SK-N-SH (cell line): ENCODE measurements at regions not wholly inside any gene's neighbourhood (a gene's known extent, or its start where the extent isn't known, plus 50 kb on each side); places are given as distances from the start of the nearest gene placed in this dataset.

Source experiments
- CTCF ChIA-PET: fragments of 300-600, 350-600 bp; formaldehyde crosslinking; extraction: SDS; loops from one replicate; lab custom pipeline; 2021; lab: Yijun Ruan, JAX
- POLR2A ChIA-PET: fragments of 350-600 bp; sonication (Branson Sonifier 250); formaldehyde crosslinking; extraction: SDS; loops from one replicate; lab custom pipeline; 2020; ENCODE audit warnings: antibody characterized with exemption, inconsistent platforms; lab: Yijun Ruan, JAX
- DNase-seq: peaks from one replicate; pipeline ENCODE4 v3.0.0; 2012
- H2AFZ ChIP-seq: fragments of 200-600 bp; sonication (generic); 2 replicates; pipeline ENCODE4 v1.8.1; 2016; ENCODE audit warnings: antibody characterized with exemption, mild to moderate bottlenecking, low read depth
- H3F3A ChIP-seq: fragments of 200-600 bp; sonication (generic); replicated peaks from 2 replicates; pipeline ENCODE3; 2016; ENCODE audit warnings: antibody characterized with exemption, mild to moderate bottlenecking; ENCODE audit not compliant: insufficient read depth
- H3K27ac ChIP-seq, 2 experiments: fragments of 200-500 bp in 1 of 2; fragments of 200-600 bp in 1 of 2; sonication (Bioruptor generic) in 1 of 2; sonication (generic), shearing (Covaris generic) in 1 of 2; 2 replicates each; pipeline versions ENCODE4 v1.5.1 to v1.6.1; 2014 to 2016; ENCODE audit warnings: low read depth in 2 of 2, inconsistent platforms in 1 of 2, low read length in 1 of 2, mild to moderate bottlenecking in 1 of 2, mixed read lengths in 1 of 2
- H3K27me3 ChIP-seq: fragments of 200-600 bp; sonication (generic), shearing (Covaris generic); 2 replicates; pipeline ENCODE4 v1.6.1; 2016; ENCODE audit warnings: mixed run types; ENCODE audit not compliant: insufficient read depth
- H3K36me3 ChIP-seq, 2 experiments: fragments of 200-500 bp in 1 of 2; fragments of 200-600 bp in 1 of 2; sonication (Bioruptor generic) in 1 of 2; sonication (generic) in 1 of 2; replicated peaks in 1 of 2; 2 replicates each; pipeline versions ENCODE3 to v1.5.1; 2014 to 2016; ENCODE audit warnings: low read length in 1 of 2, mild to moderate bottlenecking in 1 of 2; ENCODE audit not compliant: insufficient read depth in 2 of 2, control insufficient read depth in 1 of 2
- H3K4me1 ChIP-seq, 2 experiments: fragments of 200-500 bp in 1 of 2; fragments of 200-600 bp in 1 of 2; sonication (Bioruptor generic) in 1 of 2; sonication (generic), shearing (Covaris generic) in 1 of 2; 2 replicates each; pipeline versions ENCODE4 v1.5.1 to v1.6.1; 2014 to 2016; ENCODE audit warnings: low read depth in 1 of 2, low read length in 1 of 2, mixed run types in 1 of 2; ENCODE audit not compliant: insufficient read depth in 2 of 2, control insufficient read depth in 1 of 2
- H3K4me2 ChIP-seq: fragments of 200-600 bp; sonication (generic), shearing (Covaris generic); 2 replicates; pipeline ENCODE4 v1.6.1; 2017; ENCODE audit warnings: mixed run types
- H3K4me3 ChIP-seq, 2 experiments: fragments of 200-500 bp in 1 of 2; fragments of 200-600 bp in 1 of 2; sonication (Bioruptor generic) in 1 of 2; sonication (generic), shearing (Covaris generic) in 1 of 2; 2 replicates each; pipeline versions ENCODE4 v1.5.1 to v1.8.1; 2014 to 2016; ENCODE audit warnings: low read depth in 2 of 2, inconsistent platforms in 1 of 2, low read length in 1 of 2, mild to moderate bottlenecking in 1 of 2, mixed read lengths in 1 of 2, moderate library complexity in 1 of 2
- H3K79me2 ChIP-seq: fragments of 200-600 bp; sonication (generic); 2 replicates; pipeline ENCODE4 v1.8.1; 2017; ENCODE audit warnings: mild to moderate bottlenecking; ENCODE audit not compliant: insufficient read depth
- H3K9ac ChIP-seq: fragments of 200-600 bp; sonication (generic); 2 replicates; pipeline ENCODE4 v1.6.1; 2017; ENCODE audit warnings: mixed run types
- H3K9me2 ChIP-seq: fragments of 200-600 bp; sonication (generic); 2 replicates; pipeline ENCODE4 v1.6.1; 2017; ENCODE audit warnings: mixed run types
- H3K9me3 ChIP-seq: fragments of 200-600 bp; sonication (generic); 2 replicates; pipeline ENCODE4 v1.6.1; 2017; ENCODE audit warnings: mixed run types, mild to moderate bottlenecking, moderate library complexity
- H4K20me1 ChIP-seq: fragments of 200-600 bp; sonication (generic); 2 replicates; pipeline ENCODE4 v1.6.1; 2017; ENCODE audit warnings: mild to moderate bottlenecking, mixed run types; ENCODE audit not compliant: insufficient read depth
- ELF1 ChIP-seq: IDR thresholded peaks from 2 replicates; pipeline ENCODE4 v1.4.0; 2012
- EP300 ChIP-seq, 2 experiments: IDR thresholded peaks; 2 replicates each; pipeline versions ENCODE4 v1.4.0 to v1.6.1; 2012; ENCODE audit warnings: borderline replicate concordance in 1 of 2, low read depth in 1 of 2, low read length in 1 of 2
- FOXJ3 ChIP-seq: sonication (generic); formaldehyde crosslinking; IDR thresholded peaks from 2 replicates; pipeline ENCODE4 v1.5.1; 2020; ENCODE audit warnings: mild to moderate bottlenecking, missing genetic modification reagents
- FOXM1 ChIP-seq: IDR thresholded peaks from 2 replicates; pipeline ENCODE4 v1.4.0; 2012; ENCODE audit warnings: low read depth, mild to moderate bottlenecking
- MEF2A ChIP-seq: IDR thresholded peaks from 2 replicates; pipeline ENCODE4 v1.4.0; 2012; ENCODE audit warnings: low read depth, borderline replicate concordance
- MXI1 ChIP-seq: IDR thresholded peaks from 2 replicates; pipeline ENCODE4 v1.6.1; 2012; ENCODE audit warnings: mild to moderate bottlenecking, low read depth, low read length, improper control_type of control experiment
- NFIC ChIP-seq: IDR thresholded peaks from 2 replicates; pipeline ENCODE4 v1.4.0; 2012; ENCODE audit warnings: borderline replicate concordance
- NRF1 ChIP-seq: IDR thresholded peaks from 2 replicates; pipeline ENCODE4 v1.6.1; 2012; ENCODE audit warnings: low read depth, mild to moderate bottlenecking, low read length
- POLR2AphosphoS5 ChIP-seq: IDR thresholded peaks from 2 replicates; pipeline ENCODE4 v1.6.1; 2012; ENCODE audit warnings: low read depth, low read length
- RCOR1 ChIP-seq: fragments of 150-350 bp; IDR thresholded peaks from 2 replicates; pipeline ENCODE4 v1.6.1; 2017; ENCODE audit warnings: antibody characterized with exemption, low read length
- TAF1 ChIP-seq: IDR thresholded peaks from 2 replicates; pipeline ENCODE4 v1.6.1; 2012; ENCODE audit warnings: low read depth, mild to moderate bottlenecking, low read length, moderate library complexity, borderline replicate concordance
- WGBS: methylation state at CpG from one replicate; pipeline ENCODE4 v1.1.6; 2017; ENCODE audit warnings: low lambda C conversion rate; 5-methylcytosine and 5-hydroxymethylcytosine counted together
- TF ChIP-seq, protein P1 (sequence below): IDR thresholded peaks from 2 replicates; pipeline ENCODE4; 2012
- TF ChIP-seq, protein P2 (sequence below): IDR thresholded peaks from 2 replicates; pipeline ENCODE4 v1.4.0; 2012; ENCODE audit warnings: low read depth, borderline replicate concordance
- TF ChIP-seq, protein P3 (sequence below): fragments of 200-600 bp; sonication (generic); IDR thresholded peaks from 2 replicates; pipeline ENCODE4 v1.6.1; 2017; ENCODE audit warnings: antibody characterized with exemption, mild to moderate bottlenecking, moderate library complexity
- TF ChIP-seq, protein P4 (sequence below): IDR thresholded peaks from 2 replicates; pipeline ENCODE4 v1.4.0; 2012; ENCODE audit warnings: low read depth, borderline replicate concordance
- TF ChIP-seq, protein P5 (sequence below): fragments of 150-350 bp; IDR thresholded peaks from 2 replicates; pipeline ENCODE4 v1.6.1; 2016; ENCODE audit warnings: mild to moderate bottlenecking, low read depth, low read length

DNA sequence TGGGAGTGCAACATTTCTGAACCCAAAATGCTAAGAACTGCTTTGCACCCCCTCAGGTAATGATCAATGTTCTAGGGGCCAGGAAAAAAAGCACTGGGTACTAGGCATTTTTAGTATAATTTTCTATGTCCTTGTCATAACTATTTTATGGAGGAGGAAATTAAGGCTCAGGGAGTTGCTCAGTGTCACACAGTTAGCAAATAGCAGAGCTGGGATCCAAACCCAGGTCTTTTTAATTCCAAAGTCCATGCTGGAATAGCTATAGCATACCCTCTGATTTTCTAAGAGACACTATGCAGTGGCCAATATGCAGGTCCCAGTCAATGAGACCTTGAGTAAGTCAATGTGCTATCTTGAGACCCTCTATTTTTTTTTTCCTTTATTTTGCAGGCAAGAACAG is 394.5 kb upstream of the USP24 start (continued):
- TF ChIP-seq, protein P1, sequence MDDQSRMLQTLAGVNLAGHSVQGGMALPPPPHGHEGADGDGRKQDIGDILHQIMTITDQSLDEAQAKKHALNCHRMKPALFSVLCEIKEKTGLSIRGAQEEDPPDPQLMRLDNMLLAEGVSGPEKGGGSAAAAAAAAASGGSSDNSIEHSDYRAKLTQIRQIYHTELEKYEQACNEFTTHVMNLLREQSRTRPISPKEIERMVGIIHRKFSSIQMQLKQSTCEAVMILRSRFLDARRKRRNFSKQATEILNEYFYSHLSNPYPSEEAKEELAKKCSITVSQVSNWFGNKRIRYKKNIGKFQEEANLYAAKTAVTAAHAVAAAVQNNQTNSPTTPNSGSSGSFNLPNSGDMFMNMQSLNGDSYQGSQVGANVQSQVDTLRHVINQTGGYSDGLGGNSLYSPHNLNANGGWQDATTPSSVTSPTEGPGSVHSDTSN = no peak
- TF ChIP-seq NRF1 (no peak), RCOR1 (no peak)

DNA sequence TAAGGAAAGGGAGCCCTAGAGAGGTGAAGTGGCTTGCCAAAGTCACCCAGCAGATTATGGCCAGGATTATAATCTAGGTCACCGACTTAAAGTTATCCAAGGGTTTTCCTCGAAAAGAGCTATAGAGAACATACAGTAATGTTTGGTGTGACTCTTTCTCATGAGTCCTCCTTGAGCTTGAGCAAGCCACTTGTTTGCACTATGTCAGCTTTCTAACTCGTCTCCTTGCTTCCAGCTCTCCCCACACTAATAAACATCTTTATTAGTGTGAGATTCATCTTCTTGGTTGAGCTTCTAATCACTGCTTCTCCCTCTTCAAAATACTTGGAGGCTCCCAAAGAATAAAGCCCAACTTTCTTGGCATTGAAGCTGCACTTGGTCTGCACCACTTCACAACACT is 390.0 kb upstream of the USP24 start:
- Histone ChIP-seq H3F3A (no peaks in the 10 kb centered on the region), H3K4me1 (peaks cover 0 to 26% of the 10 kb centered on the region in 2 experiments; a peak in 2 of 4 replicates), H3K27ac (peak overlapping the region in 1 of 2 experiments; percentile 98; a peak in 2 of 4 replicates), H3K9ac (no peak overlapping the region), H3K36me3 (no peaks in the 10 kb centered on the region), H3K4me2 (no peak overlapping the region), H3K79me2 (no peaks in the 10 kb centered on the region), H2AFZ (no peak overlapping the region), H3K4me3 (no peak overlapping the region), H3K9me3 (no peaks in the 10 kb centered on the region), H4K20me1 (no peaks in the 10 kb centered on the region), H3K27me3 (no peaks in the 10 kb centered on the region), H3K9me2 (no peaks in the 10 kb centered on the region)
- TF ChIP-seq, protein P2, sequence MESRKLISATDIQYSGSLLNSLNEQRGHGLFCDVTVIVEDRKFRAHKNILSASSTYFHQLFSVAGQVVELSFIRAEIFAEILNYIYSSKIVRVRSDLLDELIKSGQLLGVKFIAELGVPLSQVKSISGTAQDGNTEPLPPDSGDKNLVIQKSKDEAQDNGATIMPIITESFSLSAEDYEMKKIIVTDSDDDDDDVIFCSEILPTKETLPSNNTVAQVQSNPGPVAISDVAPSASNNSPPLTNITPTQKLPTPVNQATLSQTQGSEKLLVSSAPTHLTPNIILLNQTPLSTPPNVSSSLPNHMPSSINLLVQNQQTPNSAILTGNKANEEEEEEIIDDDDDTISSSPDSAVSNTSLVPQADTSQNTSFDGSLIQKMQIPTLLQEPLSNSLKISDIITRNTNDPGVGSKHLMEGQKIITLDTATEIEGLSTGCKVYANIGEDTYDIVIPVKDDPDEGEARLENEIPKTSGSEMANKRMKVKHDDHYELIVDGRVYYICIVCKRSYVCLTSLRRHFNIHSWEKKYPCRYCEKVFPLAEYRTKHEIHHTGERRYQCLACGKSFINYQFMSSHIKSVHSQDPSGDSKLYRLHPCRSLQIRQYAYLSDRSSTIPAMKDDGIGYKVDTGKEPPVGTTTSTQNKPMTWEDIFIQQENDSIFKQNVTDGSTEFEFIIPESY = no peak
- TF ChIP-seq, protein P3, sequence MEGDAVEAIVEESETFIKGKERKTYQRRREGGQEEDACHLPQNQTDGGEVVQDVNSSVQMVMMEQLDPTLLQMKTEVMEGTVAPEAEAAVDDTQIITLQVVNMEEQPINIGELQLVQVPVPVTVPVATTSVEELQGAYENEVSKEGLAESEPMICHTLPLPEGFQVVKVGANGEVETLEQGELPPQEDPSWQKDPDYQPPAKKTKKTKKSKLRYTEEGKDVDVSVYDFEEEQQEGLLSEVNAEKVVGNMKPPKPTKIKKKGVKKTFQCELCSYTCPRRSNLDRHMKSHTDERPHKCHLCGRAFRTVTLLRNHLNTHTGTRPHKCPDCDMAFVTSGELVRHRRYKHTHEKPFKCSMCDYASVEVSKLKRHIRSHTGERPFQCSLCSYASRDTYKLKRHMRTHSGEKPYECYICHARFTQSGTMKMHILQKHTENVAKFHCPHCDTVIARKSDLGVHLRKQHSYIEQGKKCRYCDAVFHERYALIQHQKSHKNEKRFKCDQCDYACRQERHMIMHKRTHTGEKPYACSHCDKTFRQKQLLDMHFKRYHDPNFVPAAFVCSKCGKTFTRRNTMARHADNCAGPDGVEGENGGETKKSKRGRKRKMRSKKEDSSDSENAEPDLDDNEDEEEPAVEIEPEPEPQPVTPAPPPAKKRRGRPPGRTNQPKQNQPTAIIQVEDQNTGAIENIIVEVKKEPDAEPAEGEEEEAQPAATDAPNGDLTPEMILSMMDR = no peak
- TF ChIP-seq POLR2AphosphoS5 (no peak), NFIC (no peak)
- 25% methylated on average over 3 of the region's 3 CpGs for WGBS
- DNase-seq = no peak
- POLR2A ChIA-PET = interaction anchor here (1.2 to 2.6 kb wide), 2 partner anchors 36 to 163 kb away, joined by 4 to 13 read pairs; no protein-coding TSS in a partner anchor
- CTCF ChIA-PET = interaction anchor here (0.9 to 1.8 kb wide), 7 partner anchors 12 to 980 kb away, joined by 3 to 8 read pairs (median 5); partner anchors contain the start of gene PLPP3

DNA sequence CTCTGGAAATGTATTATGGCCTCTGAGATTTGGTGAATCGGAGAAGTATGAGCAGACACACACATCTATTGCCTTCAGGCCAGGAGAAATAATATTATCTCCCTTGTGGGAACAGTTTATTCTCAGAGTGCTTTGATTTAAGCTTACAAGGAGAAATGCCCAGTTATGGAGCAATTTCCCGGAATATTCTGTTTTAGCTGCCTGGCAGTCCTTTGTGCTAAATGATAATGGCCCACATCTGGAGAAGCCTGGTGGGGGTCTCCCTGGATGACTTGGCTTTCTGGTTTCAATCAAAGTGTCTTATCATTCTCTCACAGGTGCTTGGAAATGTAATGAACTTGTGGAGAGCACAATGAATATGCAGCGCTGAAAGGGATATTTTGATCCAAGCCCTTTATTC is 389.6 kb upstream of the USP24 start:
- ChIA-PET POLR2A (interaction anchor here (0.6 to 2.6 kb wide), 3 partner anchors 36 to 974 kb away, joined by 3 to 13 read pairs (median 4); no protein-coding TSS in a partner anchor), CTCF (interaction anchor here (0.9 to 1.8 kb wide), 7 partner anchors 12 to 980 kb away, joined by 3 to 8 read pairs (median 5); partner anchors contain the start of gene PLPP3)
- Histone ChIP-seq H3K36me3 (no peaks in the 10 kb centered on the region), H3K27ac (peak overlapping the region in 1 of 2 experiments; percentile 98; a peak in 2 of 4 replicates), H3K4me1 (peaks cover 0 to 26% of the 10 kb centered on the region in 2 experiments; a peak in 2 of 4 replicates), H4K20me1 (no peaks in the 10 kb centered on the region), H2AFZ (no peak overlapping the region), H3K27me3 (no peaks in the 10 kb centered on the region), H3K9ac (no peak overlapping the region), H3K9me2 (no peaks in the 10 kb centered on the region), H3K4me2 (no peak overlapping the region), H3K4me3 (no peak overlapping the region), H3F3A (no peaks in the 10 kb centered on the region), H3K79me2 (no peaks in the 10 kb centered on the region), H3K9me3 (no peaks in the 10 kb centered on the region)
- peak; percentile 44 for DNase-seq
- 65% methylated on average over 3 of the region's 3 CpGs for WGBS
- no peak for TF ChIP-seq MXI1
- TF ChIP-seq, protein P3 = no peak
- TF ChIP-seq ELF1 = no peak
- TF ChIP-seq MEF2A = no peak
- TF ChIP-seq, protein P4, sequence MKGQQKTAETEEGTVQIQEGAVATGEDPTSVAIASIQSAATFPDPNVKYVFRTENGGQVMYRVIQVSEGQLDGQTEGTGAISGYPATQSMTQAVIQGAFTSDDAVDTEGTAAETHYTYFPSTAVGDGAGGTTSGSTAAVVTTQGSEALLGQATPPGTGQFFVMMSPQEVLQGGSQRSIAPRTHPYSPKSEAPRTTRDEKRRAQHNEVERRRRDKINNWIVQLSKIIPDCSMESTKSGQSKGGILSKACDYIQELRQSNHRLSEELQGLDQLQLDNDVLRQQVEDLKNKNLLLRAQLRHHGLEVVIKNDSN = no peak
- TF ChIP-seq FOXJ3 (CRISPR knock-in tag) = peak; percentile 48
- no peak for TF ChIP-seq NFIC
- no peak for TF ChIP-seq FOXM1
- TF ChIP-seq, protein P5, sequence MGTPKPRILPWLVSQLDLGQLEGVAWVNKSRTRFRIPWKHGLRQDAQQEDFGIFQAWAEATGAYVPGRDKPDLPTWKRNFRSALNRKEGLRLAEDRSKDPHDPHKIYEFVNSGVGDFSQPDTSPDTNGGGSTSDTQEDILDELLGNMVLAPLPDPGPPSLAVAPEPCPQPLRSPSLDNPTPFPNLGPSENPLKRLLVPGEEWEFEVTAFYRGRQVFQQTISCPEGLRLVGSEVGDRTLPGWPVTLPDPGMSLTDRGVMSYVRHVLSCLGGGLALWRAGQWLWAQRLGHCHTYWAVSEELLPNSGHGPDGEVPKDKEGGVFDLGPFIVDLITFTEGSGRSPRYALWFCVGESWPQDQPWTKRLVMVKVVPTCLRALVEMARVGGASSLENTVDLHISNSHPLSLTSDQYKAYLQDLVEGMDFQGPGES = no peak
- peak in 1 of 2 experiments; percentile 97; a peak in 2 of 4 replicates for TF ChIP-seq EP300 (IDR thresholded peaks at IDR 0.05; ENCODE audit: borderline replicate concordance in 1 of 2, low read depth in 1 of 2, low read length in 1 of 2)
- no peak for TF ChIP-seq TAF1
